RWPE1 (cell line): ENCODE measurements at regions not wholly inside any gene's neighbourhood (a gene's known extent, or its start where the extent isn't known, plus 50 kb on each side); places are given as distances from the start of the nearest gene placed in this dataset.

Experiments
- CTCF ChIA-PET: fragments of 350-600 bp; sonication (Branson Sonifier 250); formaldehyde crosslinking; extraction: SDS; loops from one replicate; lab custom pipeline; 2021; lab: Yijun Ruan, JAX
- POLR2A ChIA-PET: fragments of 400-600 bp; formaldehyde crosslinking; extraction: SDS; loops from one replicate; lab custom pipeline; 2020; ENCODE audit warnings: antibody characterized with exemption; ENCODE audit not compliant: low non-redundant PET; lab: Yijun Ruan, JAX
- DNase-seq: peaks from one replicate; pipeline ENCODE4 v3.0.0; 2012; ENCODE audit warnings: low spot score
- H3K27ac ChIP-seq: fragments of 450-650 bp; 2 replicates; pipeline ENCODE4 v1.5.1; 2017
- TF ChIP-seq, protein P1 (sequence below): fragments of 450-650 bp; conservative IDR thresholded peaks from 2 replicates; pipeline ENCODE4 v1.5.1; 2017; ENCODE audit warnings: low read depth, mild to moderate bottlenecking

DNA sequence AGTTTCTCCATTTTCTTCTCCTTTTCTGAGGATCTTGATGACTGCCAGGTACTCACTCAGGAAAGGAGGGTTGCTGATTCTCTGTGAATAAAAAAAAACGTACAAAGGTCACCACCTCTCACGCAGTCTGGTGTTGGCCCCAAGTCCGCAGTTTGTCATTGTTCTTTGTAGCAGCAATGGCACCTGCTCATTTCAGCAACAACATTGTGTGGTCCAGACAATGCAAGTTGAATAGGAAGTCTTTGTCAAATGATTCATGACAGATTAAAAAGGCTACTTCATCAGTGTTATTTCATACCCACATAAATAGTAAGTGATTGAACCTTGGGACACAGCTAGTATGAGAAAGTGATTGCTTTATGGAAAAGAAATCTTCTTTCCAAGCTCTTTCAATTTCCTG is 653.5 kb upstream of the MGMT start:
- H3K27ac ChIP-seq = no peak overlapping the region
- DNase-seq = no peak
- CTCF ChIA-PET = no interaction called here
- TF ChIP-seq, protein P1, sequence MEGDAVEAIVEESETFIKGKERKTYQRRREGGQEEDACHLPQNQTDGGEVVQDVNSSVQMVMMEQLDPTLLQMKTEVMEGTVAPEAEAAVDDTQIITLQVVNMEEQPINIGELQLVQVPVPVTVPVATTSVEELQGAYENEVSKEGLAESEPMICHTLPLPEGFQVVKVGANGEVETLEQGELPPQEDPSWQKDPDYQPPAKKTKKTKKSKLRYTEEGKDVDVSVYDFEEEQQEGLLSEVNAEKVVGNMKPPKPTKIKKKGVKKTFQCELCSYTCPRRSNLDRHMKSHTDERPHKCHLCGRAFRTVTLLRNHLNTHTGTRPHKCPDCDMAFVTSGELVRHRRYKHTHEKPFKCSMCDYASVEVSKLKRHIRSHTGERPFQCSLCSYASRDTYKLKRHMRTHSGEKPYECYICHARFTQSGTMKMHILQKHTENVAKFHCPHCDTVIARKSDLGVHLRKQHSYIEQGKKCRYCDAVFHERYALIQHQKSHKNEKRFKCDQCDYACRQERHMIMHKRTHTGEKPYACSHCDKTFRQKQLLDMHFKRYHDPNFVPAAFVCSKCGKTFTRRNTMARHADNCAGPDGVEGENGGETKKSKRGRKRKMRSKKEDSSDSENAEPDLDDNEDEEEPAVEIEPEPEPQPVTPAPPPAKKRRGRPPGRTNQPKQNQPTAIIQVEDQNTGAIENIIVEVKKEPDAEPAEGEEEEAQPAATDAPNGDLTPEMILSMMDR = no peak
- POLR2A ChIA-PET = no interaction called here

DNA sequence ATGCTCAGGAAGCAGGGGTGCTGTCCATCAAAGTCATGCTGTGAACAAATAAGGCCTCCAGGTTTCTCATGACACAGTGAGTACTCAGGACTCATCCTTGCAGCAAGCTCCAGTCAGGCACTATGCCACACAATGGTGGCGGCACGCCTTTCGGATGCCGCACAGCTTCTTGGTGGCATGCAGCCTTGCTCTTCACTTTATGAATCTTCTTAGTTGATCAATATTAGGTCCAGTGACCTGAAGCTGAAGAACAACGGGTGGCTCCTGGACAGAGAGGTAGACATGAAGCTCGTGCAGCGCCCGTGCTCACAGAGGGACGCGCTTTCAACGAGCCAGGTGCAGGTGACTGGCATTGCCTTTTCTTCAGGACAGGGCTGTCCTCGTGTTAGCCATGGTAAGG is 653.0 kb upstream of the MGMT start:
- no peak overlapping the region for H3K27ac ChIP-seq
- TF ChIP-seq, protein P1 = no peak
- DNase-seq = no peak
- ChIA-PET POLR2A (no interaction called here), CTCF (no interaction called here)

DNA sequence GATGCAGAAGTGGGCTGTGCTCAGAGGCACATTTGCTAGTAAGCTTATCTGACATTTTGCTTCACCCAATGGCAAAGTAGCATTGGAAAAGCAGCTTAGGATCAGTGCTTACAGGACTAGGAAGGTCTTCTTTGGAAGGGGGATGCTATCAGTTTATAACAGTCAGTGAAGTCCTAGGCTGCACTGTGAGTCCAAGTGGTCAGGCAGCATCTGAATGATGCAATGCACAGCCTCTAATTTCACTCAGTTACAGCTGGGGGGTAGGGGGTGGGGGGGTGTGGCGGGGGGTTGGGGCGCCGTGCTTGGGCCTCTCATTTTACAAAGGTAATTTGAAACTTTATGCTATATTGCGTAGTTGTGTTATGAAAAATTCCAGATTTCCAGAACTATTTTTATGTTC is 652.3 kb upstream of the MGMT start:
- TF ChIP-seq, protein P1 = no peak
- H3K27ac ChIP-seq = no peak overlapping the region
- ChIA-PET POLR2A (no interaction called here), CTCF (no interaction called here)
- DNase-seq = no peak

DNA sequence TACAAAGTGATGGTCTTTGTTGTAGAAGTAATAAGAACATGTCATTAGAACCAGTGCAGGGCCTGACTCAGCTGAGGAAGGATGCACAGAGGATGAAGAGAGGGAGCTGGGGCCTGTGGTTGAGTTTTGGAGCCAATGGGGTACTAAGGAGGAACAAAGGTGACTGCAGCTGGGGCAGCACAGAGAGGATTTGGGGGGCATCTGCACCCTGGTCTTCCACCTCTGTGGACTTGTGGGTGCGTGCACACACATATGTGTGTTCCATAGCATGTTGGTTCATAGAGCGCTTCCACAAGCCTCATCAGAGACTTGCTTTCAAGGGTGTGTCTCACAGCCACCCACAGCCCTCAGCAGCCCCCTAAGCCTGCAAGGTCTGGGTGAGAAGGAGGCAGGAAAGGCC is 650.3 kb upstream of the MGMT start:
- no peak overlapping the region for H3K27ac ChIP-seq
- ChIA-PET POLR2A (no interaction called here), CTCF (no interaction called here)
- TF ChIP-seq, protein P1 = no peak
- DNase-seq = no peak

DNA sequence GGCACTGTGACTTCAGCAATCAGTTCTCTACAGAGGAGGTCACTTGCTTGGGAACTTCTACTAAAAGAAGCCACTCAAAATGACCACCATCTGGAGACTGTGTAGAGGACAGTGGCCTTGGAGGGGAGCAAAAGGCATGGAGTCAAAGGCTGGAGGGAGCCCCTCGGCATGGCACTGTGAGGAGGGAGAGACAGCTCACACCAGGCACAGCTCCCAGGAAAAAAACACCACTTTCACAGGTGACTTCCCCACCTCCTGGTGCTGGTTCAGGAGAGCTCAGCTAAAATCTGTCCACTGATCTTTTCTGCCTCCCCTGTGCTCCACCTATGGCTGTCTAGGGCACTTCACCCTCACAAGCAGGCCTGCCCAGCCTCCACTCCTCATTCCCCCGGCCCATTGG is 649.4 kb upstream of the MGMT start:
- CTCF ChIA-PET = no interaction called here
- TF ChIP-seq, protein P1 = no peak
- POLR2A ChIA-PET = no interaction called here
- no peak for DNase-seq
- H3K27ac ChIP-seq = no peak overlapping the region

DNA sequence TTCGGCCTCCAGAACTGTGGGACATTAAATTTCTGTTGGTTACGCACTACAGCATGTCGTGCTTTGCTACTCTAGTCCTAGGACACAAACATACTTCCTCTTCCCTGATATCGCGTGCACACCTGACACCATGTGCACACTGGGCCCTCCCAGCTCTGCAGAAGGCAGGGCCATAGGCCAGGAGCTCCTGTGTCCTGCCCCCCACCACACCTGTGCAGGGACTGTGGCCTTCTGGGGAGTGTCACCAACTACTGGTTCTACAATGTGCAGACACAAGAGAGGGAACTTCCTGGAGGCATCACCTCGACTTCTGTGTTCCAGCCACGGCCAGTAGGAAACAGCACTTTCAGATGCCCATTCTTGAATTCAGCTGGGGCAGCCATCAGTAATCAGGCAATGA is 646.4 kb upstream of the MGMT start:
- DNase-seq = no peak
- TF ChIP-seq, protein P1 = no peak
- ChIA-PET CTCF (no interaction called here), POLR2A (no interaction called here)
- H3K27ac ChIP-seq = no peak overlapping the region

DNA sequence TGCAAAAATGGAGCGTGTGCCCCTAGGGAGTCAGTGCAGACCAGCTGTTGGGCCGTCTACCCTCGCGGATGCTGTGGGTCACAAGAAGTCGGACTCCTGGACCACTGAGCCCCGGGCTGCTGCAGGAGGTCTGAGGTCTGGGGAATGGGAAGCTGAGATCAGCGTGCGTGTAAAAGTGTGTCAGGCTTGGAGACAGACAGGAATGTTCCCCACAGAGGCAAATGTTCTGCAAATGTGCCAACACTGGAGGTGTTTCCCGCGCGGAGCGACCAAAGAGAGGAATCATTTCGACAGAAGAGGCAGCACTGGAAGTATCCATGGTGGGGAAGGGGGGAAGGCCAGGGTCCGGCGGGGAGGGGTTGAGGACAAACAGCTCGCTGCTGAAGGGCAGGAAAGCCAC is 643.8 kb upstream of the MGMT start:
- POLR2A ChIA-PET = no interaction called here
- no peak overlapping the region for H3K27ac ChIP-seq
- CTCF ChIA-PET = interaction anchor here (0.7 kb wide), 1 partner anchor 365 kb away, joined by 3 read pairs; no protein-coding TSS in a partner anchor
- DNase-seq = no peak
- TF ChIP-seq, protein P1 = no peak
